Left hindlimb (tissue), 1 donor: ENCODE measurements at regions not wholly inside any gene's neighbourhood (a gene's known extent, or its start where the extent isn't known, plus 50 kb on each side); places are given as distances from the start of the nearest gene placed in this dataset.

Experiments used
- DNase-seq: peaks from one replicate; pipeline ENCODE4 v3.0.0-alpha.2; 2018

DNA sequence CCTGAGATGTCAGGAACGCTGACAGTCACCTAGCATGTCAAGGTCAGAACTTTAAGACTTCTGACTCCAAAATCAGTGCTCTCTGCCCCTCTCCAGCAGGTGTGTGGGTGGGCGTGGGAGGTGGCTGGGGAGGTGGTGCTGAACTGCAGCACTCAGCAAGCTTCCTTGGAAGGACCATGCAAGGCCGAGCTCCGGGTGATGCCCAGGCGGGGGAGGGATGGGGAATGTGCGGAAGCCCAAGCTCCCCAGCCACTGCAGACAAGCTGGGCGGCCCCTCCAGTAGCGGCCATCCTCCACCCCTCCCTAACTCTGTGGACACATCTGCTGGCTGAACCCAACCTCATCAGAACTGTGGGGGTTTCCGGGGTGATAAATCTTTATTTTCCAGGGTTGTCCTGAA lies 296.6 kb downstream of the TLE3 start:
- DNase-seq, result no peak

DNA sequence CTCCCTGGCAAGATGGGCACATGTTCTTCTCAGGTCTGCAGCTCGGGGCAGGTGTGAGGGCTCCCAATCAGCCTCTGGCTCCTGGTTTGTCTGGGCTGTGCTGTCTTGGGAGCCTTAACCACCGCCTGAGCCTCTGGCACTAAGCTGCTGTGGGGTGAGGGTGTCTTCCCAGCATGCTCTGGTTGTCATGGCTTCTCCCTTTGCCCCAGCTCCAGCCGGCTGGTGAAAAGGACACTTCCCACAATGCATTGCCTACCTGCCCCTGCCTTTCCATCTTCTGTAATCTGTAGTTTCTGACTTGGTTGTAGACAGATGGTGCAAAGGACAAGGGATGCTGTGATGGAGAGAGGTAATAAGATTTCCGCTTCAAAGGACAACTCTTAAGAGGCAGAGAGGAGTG lies 295.3 kb downstream of the TLE3 start:
- no peak for DNase-seq

DNA sequence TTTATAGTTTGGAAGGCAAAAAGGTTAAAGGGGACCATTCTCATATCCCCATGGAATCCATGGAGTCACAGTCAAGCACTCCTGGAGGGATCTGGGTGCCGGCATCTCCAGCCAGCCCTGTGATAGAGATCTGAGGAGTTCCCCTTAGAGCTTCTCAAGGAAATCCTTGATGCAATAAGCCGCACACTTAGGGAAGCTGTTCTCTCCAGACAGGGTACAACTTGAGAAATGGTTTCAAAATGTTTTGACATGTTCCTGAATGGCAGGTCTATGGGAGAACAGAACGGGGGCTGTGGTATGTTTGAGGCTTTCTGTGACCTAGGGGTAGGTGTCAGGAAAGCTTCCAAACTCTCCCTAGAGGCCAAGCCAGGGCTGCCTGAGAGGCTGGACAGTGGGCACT lies 292.9 kb downstream of the TLE3 start:
- DNase-seq, result no peak

DNA sequence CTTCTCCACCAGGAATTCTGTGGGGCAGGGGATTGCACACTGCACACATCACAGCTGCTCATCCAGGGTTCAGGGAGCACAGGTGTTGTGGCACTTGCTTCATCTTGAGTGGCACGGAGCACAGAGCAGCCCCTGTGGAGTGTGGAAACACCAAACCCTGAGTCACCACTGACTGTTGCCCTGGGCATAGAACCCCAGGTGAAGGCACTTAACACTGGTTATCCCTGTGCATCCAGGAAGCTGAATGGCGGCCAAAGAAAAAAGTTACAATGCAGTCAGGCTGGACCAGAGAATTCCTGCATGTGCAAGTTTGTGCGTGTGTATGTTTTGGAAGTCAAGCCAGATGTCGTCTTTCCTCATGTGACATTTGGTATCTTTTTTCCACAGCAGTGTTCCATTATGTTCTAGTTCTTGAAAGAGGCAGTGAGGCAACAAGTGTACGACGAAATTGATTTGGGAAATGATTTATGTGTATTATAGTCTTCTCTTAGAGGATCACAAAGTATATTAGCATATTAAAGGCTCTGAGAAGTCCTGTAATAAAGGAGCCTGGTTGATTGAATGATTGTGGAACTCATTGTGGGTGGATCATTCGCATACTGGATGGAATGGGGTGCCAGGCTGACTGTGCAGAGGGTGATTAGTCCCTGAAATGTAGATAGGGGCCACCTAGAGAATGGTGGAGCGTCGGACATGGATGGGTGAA lies 292.3 kb downstream of the TLE3 start:
- DNase-seq, result no peak

DNA sequence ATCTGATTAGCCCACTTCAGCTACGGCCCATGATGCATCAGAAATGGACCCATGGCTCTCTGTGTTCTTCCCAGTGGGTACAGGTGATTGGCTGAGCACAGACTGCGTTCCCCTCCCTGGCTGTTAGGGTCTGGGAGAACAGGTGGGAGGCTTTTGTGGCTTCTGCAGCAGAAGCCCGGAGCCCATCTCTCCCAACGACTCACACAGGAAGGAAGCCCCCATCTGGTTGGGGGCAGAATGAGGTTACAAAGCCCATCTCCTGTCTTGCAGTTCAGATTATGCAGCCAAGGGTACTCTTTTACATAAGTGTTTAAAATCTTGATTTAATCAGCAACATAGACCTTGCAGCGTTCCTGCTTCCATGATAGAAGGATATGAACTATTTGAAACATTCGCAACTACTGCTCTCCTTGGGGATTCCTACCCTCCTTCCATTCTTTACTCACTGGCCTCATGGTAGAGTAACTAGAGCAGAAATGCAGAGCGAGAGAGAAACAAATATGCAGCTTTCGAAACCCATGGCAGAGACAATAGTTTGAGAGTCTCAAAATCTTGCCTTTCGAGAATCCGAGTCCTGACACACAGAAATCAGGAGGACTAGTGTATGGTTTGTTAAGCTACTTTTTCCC lies 291.3 kb downstream of the TLE3 start:
- DNase-seq, result no peak

DNA sequence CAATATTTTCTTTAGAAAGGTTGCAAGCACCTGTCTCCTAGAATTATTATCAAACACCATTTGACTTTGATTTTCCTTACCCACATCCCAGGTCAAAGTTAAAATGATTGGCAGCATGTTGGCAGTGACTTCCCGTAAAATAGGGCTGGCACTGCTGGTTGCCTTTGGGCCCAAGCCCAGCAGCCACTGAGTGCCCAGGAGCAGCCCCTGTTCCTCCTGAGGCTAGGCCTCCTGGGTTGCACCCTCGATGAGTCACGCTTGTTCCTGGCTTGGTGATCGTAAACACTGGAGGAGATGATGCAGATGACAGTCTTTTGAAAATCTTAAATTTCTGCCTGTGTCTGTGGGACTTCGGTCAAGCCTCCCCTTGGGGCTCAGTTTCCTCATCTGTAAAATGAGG lies 290.0 kb downstream of the TLE3 start:
- no peak for DNase-seq

DNA sequence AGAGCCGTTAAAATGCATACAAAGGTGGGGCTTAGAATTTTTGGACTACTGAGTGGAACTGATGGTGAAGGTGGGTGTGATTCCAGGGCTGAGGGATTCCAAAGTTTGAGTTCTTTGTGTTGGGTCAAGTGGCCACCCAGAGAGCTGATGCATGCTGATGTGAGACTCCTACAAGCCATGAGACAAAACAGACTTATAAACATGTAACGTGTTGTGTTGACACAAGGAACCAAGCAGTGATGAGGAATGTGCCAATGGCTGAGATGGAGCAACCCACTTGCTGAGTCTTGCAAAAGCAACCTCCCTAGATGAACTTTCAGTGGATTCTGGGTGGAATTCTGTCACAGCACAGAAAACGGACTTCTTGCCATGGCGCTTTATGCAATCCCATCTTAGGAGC lies 289.0 kb downstream of the TLE3 start:
- DNase-seq, result no peak

DNA sequence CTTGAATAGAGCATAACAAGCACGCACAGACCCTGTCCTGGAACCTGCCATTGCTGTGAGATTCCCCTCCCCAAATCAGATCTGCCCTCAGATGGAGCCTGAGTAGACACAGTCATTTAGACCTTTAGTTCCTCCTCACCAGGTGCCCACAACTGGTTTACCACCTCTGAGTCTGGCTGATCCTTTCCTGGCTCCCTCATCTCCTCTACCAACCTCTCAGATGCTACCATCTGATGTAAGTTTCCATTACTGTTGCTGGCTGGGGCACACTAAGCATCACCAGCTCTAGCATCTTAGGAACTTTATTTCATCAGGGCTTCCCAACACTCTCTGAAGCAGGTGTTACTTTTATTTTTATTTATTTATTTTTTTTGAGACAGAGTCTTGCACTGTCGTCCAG lies 288.3 kb downstream of the TLE3 start:
- no peak for DNase-seq

DNA sequence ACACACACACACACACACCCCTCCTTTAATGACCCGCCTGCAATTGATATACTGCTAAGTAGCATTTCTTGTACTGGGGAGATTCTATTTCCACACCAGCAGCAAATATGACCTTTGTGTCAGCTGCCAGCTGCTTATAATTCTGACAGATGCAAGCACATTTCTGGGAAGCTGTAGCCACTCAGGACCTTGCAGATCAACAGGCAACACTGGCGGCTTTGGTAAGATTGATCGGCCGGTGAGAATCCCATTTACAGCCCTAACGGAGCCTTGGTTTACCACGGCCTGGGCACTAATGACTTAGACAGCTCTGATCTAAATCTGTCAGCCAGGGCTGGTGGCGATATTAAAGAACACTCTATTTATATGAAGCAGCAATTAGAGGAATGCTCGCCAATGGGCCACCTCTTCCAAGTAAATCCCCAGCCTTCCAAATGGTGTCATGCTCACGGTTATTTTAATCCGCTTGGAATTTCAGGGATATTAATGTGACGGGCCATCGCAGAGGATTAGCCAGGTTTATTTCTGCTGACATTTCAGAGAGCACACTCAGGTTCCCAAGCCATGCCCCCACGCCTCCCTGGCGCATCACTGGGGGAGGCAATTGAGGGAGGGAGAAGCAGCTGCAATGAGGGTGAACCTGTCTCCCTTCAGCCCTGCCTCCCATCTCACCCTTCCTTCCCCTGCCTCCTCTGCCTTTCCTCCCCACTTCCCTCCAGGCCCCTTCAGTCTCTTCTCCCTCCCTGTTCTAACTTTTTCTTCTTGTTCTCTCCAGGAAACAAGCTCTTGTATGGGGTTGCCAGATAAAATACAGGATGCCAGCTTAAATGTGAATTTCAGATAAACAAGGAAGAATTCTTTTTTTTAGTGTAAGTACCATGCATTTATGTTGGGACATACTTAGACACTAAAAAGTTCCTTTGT lies 287.0 kb downstream of the TLE3 start:
- peak; percentile 53 for DNase-seq

DNA sequence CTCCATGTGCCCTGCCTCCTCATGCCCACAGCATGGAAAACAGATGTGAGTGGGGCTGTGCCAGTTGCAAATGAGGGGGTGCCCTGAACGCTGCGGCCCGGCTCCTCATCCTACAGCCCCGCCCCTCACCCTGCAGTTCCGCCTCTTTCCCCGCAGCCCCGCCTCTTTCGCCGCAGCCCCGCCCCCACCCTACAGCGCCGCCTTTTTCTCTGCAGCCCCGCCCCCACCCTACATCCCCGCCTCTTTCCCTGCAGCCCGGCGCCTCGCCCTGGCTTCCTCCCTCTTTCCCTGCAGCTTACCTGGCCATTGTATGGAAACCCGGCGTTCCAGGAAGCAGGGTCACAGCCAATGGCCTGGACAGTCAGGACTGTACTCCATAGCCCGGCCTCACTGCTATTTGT lies 284.9 kb downstream of the TLE3 start:
- DNase-seq, result no peak

DNA sequence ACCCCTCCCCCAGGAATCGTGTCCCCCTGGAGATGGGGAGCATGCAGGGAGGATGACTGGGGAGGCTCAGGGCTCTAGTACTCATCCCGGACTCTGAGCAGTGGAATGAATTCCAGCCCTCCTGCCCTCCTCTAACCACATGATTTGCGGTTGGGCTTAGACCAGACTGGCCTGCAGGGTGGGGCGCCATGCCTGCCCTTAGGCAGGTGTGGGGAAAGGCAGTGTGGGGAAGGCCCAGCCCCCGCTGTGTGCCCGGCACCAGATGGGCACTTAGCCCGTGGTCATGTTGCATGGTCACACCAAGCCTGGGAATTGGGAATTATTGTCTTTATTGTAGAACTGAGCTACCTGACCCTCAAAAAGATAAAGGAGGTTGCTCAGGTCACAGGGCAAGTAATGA lies 283.8 kb downstream of the TLE3 start:
- no peak for DNase-seq

DNA sequence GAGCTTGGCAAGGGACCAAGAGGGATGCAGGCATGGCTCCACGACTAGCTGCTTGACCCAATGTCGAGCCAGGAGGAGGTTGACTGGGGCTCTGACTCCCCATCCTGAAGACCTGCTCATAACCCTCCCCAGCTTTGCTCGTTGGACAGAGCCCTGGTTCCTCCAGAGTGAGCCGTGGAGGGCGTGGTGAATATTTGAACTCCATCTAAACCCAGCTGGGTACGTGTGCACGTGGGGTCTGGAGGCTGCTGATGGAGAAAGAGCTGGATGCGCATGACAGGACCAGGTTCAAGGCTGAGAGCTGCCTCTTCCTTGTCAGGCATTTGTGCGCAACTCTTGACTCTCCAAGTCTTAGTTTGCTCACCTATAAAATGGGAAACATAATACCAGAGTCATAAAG lies 282.8 kb downstream of the TLE3 start:
- DNase-seq, result no peak

DNA sequence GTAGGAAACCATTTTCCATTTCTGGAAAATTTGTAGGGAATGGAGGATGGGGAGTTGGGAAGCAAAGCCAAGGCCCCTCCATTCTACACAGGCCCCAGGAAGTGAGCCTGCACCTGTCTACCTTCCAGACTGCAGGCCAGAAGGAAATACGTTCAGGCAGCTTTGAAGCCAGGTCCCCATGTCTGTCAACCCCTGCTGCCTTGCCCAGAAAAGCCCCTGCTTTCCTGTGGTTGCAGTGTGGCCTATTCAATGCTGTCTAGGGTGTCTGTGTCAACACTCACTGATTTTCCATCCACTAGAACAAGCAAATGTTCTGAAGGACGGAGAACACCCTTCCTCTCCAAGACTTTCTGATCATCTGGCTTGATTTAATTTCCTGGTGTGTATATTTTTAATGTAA lies 281.9 kb downstream of the TLE3 start:
- DNase-seq, result no peak

DNA sequence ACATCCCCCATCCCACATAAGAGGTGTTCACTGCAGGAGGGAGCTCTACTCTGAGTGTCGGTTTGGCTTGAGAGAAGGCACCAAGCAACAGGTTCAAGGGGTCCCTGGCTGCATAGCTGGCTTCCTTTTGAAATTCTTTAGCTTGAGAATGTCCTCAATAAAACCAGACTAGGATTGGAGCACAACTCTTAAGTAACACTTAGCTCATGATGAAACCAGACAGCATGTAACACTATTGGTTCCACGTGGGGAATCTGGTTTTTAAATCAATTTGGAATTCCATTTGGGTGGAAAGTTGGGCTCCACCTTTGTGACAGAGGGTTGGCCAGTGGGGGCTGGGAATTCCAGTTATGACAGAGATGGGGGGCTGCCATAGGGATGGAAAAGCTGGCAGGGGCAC lies 281.2 kb downstream of the TLE3 start:
- DNase-seq, result no peak

DNA sequence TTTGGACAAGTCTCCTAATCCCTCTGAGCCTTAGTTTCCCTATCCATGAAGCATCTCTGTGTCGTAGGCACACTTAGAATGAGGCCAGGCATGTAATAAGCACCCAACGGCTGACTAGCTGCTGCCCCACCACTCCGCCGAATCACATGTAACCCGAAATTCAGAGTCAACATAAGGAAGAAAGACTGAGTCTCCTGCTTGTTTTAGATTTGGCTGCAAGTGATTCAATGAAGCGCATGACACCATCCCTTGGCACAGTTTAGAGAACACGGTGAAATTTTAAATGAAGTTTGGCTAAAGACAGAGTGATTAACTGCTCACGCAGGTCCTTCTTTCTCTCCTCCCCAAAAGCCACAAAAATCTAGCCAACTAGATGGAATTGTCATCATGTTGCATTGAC lies 279.2 kb downstream of the TLE3 start:
- DNase-seq, result no peak

DNA sequence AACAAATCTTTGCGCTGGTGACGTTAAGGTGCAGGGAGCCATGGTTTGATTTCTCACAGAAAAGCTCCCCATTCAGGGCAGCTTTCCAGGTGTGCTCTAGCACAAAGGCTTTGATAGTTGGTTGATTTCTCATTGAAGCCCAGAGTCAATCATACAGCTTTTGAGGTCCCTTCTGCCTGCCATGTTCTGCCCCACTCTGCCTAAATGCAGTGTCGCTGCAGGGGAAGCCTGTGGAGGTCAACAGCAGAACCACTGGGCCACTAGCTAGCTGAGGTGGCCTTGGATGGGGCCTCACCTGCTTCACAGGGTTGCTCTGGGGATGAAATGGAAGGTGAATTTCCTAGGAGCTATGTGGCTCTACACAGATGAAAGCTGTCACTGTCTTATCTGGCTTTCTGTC lies 278.3 kb downstream of the TLE3 start:
- DNase-seq, result no peak

DNA sequence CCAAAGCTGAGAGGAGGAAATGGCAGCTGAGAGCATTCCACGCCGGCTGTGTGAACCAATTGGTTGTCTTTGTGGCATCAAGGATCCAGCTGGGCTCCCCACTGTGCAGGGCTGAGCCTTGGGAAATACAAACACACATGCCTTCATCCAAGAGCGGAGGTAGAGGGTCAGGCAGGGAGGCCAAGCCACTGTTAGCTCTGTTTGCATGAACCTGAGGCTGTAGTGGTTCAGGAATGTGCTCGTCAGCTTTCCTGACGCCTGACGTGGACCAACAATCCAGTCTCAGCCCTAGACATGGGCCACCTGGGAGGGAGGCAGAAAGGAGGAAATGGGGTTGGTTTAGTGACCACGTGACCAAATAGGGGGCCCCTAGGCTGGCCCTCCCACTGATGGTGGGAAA lies 276.9 kb downstream of the TLE3 start:
- DNase-seq, result no peak

DNA sequence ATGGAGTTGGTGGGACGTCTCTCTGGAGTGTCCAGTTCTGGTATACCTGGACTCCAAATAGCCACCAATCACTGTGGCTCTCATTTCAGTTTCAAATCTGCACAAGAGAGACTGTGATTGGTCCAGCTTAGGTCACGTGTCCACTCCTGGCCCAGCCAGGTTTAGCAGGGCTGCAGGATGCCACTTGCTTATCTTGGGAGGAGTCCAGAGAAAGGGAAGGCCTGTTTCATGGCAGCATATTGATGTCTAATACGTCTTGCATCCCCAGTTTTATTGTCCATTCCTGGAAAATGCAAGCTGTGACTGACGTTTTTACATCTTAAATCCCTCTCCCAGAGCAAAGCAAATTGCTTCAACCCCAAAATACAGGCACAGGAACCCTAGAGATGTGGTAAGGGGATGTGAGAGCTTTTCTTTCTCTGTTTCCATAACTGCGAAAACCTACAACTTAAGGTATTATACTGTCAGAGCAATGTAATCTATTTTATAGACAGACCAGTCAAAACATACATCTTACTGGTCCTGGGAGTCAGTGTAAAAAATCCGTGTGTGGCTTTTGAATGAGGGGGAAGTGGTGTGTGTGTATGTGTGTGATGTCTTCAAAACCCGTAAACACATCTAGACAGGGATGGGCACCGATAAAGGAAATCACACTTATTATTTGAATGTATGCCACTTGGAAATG lies 274.4 kb downstream of the TLE3 start:
- DNase-seq, result no peak

DNA sequence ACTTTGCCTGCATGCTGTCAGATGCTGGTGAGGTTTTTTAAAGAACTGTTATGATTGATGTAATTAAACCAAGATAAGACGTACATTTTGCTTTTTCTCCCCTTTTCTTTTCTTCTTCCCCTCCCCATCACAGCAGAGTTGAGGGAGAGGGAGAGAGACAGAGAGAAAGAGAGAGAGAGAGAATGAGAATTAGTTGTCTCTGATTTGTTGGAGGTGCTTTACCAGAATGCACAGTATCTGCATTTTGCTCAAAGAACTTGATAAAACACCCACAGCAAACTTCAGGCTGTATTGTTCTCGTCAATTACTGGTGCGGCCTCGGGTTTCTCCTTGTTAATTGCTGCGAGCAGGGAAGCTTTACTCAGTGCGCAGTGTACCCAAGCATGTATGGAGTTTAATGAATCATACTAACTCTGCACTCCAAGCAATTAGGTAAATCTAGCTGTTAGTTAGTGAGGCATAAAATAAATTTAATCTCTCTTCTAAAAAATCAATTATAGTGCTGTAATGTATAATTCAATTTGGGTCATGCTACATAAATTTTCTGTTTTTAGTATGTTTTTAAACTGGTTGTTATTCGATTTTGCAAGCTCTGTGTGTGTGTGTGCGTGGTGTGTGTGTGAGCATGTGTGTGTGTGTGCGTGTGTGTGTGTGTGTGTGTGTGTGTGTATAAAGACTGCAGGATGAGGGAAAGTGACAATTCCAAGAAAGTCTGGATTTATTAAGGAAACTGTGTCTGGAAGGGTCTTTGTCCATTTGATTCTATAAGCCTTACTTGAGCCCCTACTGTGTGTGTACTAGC lies 273.4 kb downstream of the TLE3 start:
- no peak for DNase-seq

DNA sequence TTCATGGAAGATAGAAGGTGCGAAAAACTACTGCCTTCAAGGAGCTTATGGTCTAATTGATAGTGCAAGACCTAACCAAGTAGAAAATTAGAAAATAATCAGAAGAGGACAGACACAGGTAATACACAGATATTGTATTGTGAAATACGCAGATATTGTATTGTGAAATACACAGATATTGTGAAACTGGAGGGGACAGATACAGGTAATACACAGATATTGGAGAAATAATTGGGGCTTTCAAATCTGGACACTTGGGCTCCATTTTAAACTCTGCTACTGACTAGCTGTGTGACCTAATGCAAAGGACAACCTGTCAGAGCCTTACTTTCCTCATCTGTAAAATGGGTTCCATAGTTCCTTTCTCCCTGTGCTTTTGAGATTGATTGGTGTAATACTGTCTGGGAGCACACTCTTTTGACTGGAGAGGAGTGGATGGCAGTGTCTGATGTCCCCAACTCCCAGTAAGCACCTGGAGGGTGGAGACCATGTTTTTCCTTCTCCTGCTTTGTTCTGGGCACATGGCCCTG lies 272.8 kb downstream of the TLE3 start:
- DNase-seq, result no peak

DNA sequence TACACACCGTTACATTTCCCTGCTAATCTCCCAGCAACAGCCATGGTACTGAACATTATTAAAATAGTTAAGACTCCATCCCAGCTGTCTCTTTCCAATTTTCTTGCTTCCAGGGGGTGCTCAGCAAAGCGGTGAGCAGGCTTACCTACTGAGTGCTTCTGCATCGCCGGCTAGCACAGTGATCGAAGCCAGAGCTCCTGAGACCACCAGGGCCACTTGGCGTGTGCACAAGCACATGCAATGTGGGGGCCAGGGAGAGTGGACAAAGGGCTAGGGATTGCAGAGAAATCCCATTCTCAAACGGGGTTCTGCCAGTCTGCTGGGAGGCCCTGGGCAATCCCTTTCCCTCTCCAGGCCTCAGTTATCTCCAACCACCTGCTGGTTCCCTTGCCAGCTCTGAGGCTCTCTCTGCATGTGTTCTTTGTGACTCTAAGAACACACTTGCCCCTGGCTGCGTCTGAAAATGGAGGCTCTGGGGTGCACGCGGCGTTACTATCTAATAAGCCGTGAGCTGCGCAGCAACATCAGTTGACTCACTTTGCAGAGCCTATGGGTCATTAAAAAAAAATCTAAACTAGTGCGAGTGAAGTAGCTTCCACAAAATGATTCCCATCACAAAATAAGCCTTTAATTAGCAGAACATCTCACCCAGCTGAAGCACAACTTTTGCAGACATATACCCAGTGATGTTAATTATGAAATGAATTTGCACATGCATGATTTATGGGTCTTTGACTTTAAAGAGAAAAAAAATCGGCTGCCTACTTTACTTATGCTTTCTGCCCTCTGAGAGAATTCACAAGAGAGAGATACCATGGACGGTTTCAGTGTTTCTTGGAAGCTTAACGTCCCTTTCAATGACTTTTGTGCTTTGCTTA lies 271.5 kb downstream of the TLE3 start:
- DNase-seq, result no peak
